T-cell (primary cell): ENCODE measurements at regions not wholly inside any gene's neighbourhood (a gene's known extent, or its start where the extent isn't known, plus 50 kb on each side); places are given as distances from the start of the nearest gene placed in this dataset.

Experiments
- ATAC-seq, 4 experiments: fragments of 200-7000 bp in 3 of 4; fragments of 150-1000 bp in 1 of 4; cut with Tn5 transposase; replicated peaks in 1 of 4; 1 replicate in 3 of 4; 2 replicates in 1 of 4; pipeline ENCODE4 v1.10.0; 2021; ENCODE audit warnings: moderate library complexity in 3 of 4, mild to moderate bottlenecking in 2 of 4, moderate number of reproducible peaks in 1 of 4
- CTCF ChIA-PET, 2 donors: fragments of 300-600 bp; sonication (Branson Sonifier 250); formaldehyde crosslinking; loops; one replicate each; lab custom pipeline; 2022; ENCODE audit warnings: antibody characterized with exemption in 2 of 2; lab: Charles Lee
- POLR2A ChIA-PET, 2 donors: fragments of 300-600 bp; sonication (Branson Sonifier 250); formaldehyde crosslinking; loops; one replicate each; lab custom pipeline; 2022; ENCODE audit warnings: antibody characterized with exemption in 2 of 2; lab: Charles Lee
- DNase-seq, 35 experiments: peaks; one replicate each; pipeline versions ENCODE4 v3.0.0 to v3.0.0-alpha.2; 2013 to 2023
- H3K27ac ChIP-seq: one replicate; pipeline ENCODE4 v1.5.1; 2013; ENCODE audit warnings: low read length
- H3K27me3 ChIP-seq, 2 experiments: replicated peaks in 1 of 2; 1 replicate in 1 of 2; 2 replicates in 1 of 2; pipeline versions ENCODE4 v1.6.1 to v1.7.0; 2013; ENCODE audit warnings: low read length in 1 of 2, mixed read lengths in 1 of 2; ENCODE audit not compliant: control insufficient read depth in 2 of 2, insufficient read depth in 2 of 2; ENCODE audit errors: extremely low read depth in 1 of 2
- H3K36me3 ChIP-seq, 2 donors: 1 replicate in 1 of 2; 2 replicates in 1 of 2; pipeline versions ENCODE4 v1.6.1 to v1.7.0; 2013; ENCODE audit warnings: low read length in 1 of 2; ENCODE audit not compliant: control insufficient read depth in 2 of 2, insufficient read depth in 1 of 2; ENCODE audit errors: extremely low read depth in 1 of 2
- H3K4me1 ChIP-seq, 2 experiments: 1 replicate in 1 of 2; 2 replicates in 1 of 2; pipeline versions ENCODE4 v1.6.1 to v1.7.0; 2013; ENCODE audit warnings: low read length in 2 of 2, mixed read lengths in 1 of 2; ENCODE audit not compliant: insufficient read depth in 2 of 2, control insufficient read depth in 1 of 2; ENCODE audit errors: extremely low read depth in 1 of 2
- H3K4me3 ChIP-seq, 2 donors: 1 replicate in 1 of 2; 2 replicates in 1 of 2; pipeline versions ENCODE4 v1.5.1 to v1.7.0; 2013; ENCODE audit warnings: mild to moderate bottlenecking in 2 of 2, low read length in 1 of 2, moderate library complexity in 1 of 2; ENCODE audit not compliant: control insufficient read depth in 1 of 2; ENCODE audit errors: extremely low read depth in 1 of 2
- H3K9me3 ChIP-seq: 2 replicates; pipeline ENCODE4 v1.7.0; 2013
- H3K27ac Mint-ChIP-seq, 2 donors: one replicate each; pipeline ENCODE4 v1.8.0; 2020 to 2021; ENCODE audit warnings: mild to moderate bottlenecking in 2 of 2, mixed read lengths in 2 of 2
- H3K27me3 Mint-ChIP-seq, 2 donors: one replicate each; pipeline ENCODE4 v1.8.0; 2021 to 2022; ENCODE audit warnings: mixed read lengths in 2 of 2
- H3K36me3 Mint-ChIP-seq: one replicate; pipeline ENCODE4 v1.8.0; 2021; ENCODE audit warnings: mixed read lengths
- H3K4me1 Mint-ChIP-seq, 3 donors: one replicate each; pipeline ENCODE4 v1.8.0; 2020 to 2022; ENCODE audit warnings: mixed read lengths in 3 of 3, mild to moderate bottlenecking in 1 of 3
- H3K4me3 Mint-ChIP-seq, 3 donors: one replicate each; pipeline ENCODE4 v1.8.0; 2020 to 2022; ENCODE audit warnings: mild to moderate bottlenecking in 3 of 3, mixed read lengths in 3 of 3, moderate library complexity in 3 of 3
- H3K9me3 Mint-ChIP-seq, 3 donors: one replicate each; pipeline ENCODE4 v1.8.0; 2020 to 2022; ENCODE audit warnings: mixed read lengths in 3 of 3
- WGBS: methylation state at CpG from one replicate; pipeline ENCODE4 v1.1.5; 2013; ENCODE audit warnings: missing lambda C conversion rate; ENCODE audit not compliant: insufficient coverage; 5-methylcytosine and 5-hydroxymethylcytosine counted together

DNA sequence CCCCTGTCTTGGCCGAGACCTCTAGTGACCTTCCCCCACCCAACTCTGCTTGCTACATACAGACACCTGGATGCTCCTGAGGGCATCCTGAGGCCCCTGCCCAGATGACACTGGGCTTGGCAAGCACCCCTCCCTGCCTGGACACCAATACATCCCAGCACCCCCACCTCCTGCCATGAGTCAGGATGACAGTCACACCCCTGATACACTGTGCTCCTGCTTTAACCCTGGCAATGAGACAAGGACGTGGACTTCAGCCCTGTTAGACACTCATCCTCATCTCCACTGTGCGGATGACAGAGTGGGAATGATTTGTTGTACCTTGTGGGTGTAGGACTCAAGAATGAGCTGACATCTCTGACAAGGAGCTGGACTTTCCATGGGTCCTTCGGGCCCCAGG, 186.3 kb upstream of the ADCY1 start:
- no peaks in the 10 kb centered on the region for H3K9me3 ChIP-seq
- H3K4me1 ChIP-seq = no peaks in the 10 kb centered on the region
- Mint-ChIP-seq H3K9me3 (peaks cover 0 to 4% (median 0%) of the 10 kb centered on the region in 3 donors), H3K4me3 (no peak overlapping the region), H3K36me3 (no peaks in the 10 kb centered on the region), H3K27ac (no peak overlapping the region), H3K4me1 (no peaks in the 10 kb centered on the region), H3K27me3 (peaks cover 10 to 25% of the 10 kb centered on the region in 2 donors)
- DNase-seq (no peak), ATAC-seq (no peak)
- ChIA-PET POLR2A (no interaction called here), CTCF (no interaction called here)
- H3K27ac ChIP-seq = no peak overlapping the region
- peaks cover 0 to 18% of the 10 kb centered on the region in 2 experiments for H3K27me3 ChIP-seq
- WGBS = 60% methylated on average over 2 of the region's 4 CpGs
- H3K4me3 ChIP-seq = no peak overlapping the region
- no peaks in the 10 kb centered on the region for H3K36me3 ChIP-seq

DNA sequence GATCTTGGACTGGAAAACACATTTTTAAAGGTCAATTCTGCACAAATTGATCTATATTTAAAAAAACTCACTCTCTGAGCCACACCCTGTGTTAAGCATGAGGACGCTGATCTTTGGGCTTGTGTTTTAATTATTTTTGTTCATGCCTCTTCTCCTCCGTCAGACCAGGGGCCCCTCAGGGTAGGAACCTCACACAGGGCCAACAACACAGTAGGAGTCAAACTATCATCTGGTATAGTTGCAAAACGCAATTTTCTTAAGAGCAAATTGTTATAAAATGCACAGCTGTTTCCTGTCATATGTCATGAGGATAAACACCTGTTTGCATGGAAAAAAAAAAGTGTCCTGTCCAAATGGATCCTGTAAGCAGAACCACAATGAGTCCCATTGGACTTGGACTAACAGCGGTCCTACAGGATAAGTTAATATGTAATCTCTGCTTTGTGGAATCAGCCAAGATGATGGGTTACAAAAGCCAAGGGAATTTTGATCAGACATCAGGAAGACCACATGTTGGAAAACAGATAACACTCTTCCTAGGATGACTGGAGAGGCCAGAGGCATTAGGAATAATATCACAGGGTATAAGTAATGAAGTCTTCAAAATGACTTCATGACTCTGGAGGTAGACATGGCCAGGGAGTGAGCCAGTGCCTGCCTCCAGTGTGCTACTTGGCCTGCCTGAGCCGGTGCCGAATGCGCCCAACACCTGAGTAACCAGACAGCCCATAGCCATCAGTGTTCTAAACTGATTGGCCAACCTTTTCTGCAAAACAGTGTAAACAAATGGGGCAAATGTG, 184.9 kb upstream of the ADCY1 start:
- POLR2A ChIA-PET = no interaction called here
- peaks cover 10 to 19% of the 10 kb centered on the region in 2 donors for H3K27me3 Mint-ChIP-seq

DNA sequence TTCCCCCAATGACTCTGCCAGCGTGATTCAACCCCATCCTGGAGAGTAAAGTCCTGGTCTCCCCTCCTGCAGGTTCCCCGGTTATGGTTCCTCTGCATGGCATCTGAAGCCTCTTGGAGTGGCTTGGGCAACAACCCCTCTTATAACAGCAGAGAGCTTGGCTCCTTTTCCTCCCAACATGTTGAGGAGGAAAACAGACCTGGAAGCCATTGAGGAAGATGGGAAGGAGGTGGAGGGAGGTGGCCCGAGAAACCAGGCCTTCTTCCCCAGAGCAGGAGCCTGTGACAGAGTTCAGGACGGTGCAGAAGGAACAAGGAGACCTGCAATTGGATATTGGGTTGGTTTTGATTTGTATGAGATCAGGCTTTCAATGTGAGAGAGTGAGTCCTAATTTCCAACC, 184.0 kb upstream of the ADCY1 start:
- CTCF ChIA-PET = interaction anchor here in 1 of 2 donors (0.5 kb wide), 1 partner anchor 123 kb away, joined by 4 read pairs; no protein-coding TSS in a partner anchor
- no peak overlapping the region for H3K4me3 Mint-ChIP-seq
- no peak for ATAC-seq
- Histone ChIP-seq H3K27ac (no peak overlapping the region), H3K36me3 (no peaks in the 10 kb centered on the region), H3K9me3 (no peaks in the 10 kb centered on the region), H3K27me3 (peaks cover 0 to 15% of the 10 kb centered on the region in 2 experiments), H3K4me1 (no peaks in the 10 kb centered on the region), H3K4me3 (no peak overlapping the region)
- H3K4me1 Mint-ChIP-seq = no peaks in the 10 kb centered on the region
- H3K27ac Mint-ChIP-seq = no peak overlapping the region
- peaks cover 2 to 18% (median 7%) of the 10 kb centered on the region in 3 donors for H3K9me3 Mint-ChIP-seq
- H3K36me3 Mint-ChIP-seq = no peaks in the 10 kb centered on the region
- no peak for DNase-seq
- WGBS = 50% methylated on average over 3 of the region's 4 CpGs
- H3K27me3 Mint-ChIP-seq = peaks cover 9 to 19% of the 10 kb centered on the region in 2 donors
- POLR2A ChIA-PET = no interaction called here

More for the DNA sequence above, 184.9 kb upstream of the ADCY1 start:
- Mint-ChIP-seq H3K36me3 (no peaks in the 10 kb centered on the region), H3K4me3 (no peak overlapping the region), H3K9me3 (peaks cover 0 to 9% (median 0%) of the 10 kb centered on the region in 3 donors), H3K4me1 (no peaks in the 10 kb centered on the region), H3K27ac (no peak overlapping the region)
- DNase-seq = no peak
- Histone ChIP-seq H3K4me3 (no peak overlapping the region), H3K9me3 (no peaks in the 10 kb centered on the region), H3K27ac (no peak overlapping the region), H3K27me3 (peaks cover 0 to 18% of the 10 kb centered on the region in 2 experiments), H3K36me3 (no peaks in the 10 kb centered on the region), H3K4me1 (no peaks in the 10 kb centered on the region)
- ATAC-seq = no peak
- CTCF ChIA-PET = no interaction called here
- 75% methylated on average over 4 of the region's 7 CpGs for WGBS

DNA sequence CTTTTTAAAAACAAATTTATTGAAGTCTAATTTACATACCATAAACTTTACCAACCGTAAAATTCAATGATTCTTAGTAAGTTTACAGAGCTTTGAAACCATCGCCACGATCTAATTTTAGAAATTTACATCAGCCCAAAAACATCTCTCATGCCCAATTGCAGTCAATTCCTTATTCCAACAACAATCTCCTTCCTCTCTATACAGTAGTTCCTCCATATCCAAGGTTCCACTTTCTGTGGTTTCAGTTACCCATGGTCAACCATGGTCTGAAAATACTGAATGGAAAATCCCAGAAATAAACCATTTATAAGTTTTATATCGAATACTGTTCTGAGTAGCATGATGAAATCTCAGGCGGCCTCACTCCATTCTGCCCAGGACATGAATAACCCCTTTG, 183.4 kb upstream of the ADCY1 start:
- Mint-ChIP-seq H3K4me3 (no peak overlapping the region), H3K27me3 (peaks cover 3 to 19% of the 10 kb centered on the region in 2 donors), H3K9me3 (peaks cover 3 to 18% (median 7%) of the 10 kb centered on the region in 3 donors), H3K36me3 (no peaks in the 10 kb centered on the region), H3K4me1 (no peaks in the 10 kb centered on the region), H3K27ac (no peak overlapping the region)
- ChIA-PET CTCF (no interaction called here), POLR2A (interaction anchor here in 1 of 2 donors (0.6 kb wide), 1 partner anchor 14 kb away, joined by 3 read pairs; no protein-coding TSS in a partner anchor)
- Histone ChIP-seq H3K36me3 (no peaks in the 10 kb centered on the region), H3K9me3 (no peaks in the 10 kb centered on the region), H3K27ac (no peak overlapping the region), H3K4me3 (no peak overlapping the region), H3K4me1 (no peaks in the 10 kb centered on the region), H3K27me3 (peaks cover 0 to 15% of the 10 kb centered on the region in 2 experiments)
- DNase-seq (no peak), ATAC-seq (no peak)
- 88% methylated on average over 3 of the region's 5 CpGs for WGBS

DNA sequence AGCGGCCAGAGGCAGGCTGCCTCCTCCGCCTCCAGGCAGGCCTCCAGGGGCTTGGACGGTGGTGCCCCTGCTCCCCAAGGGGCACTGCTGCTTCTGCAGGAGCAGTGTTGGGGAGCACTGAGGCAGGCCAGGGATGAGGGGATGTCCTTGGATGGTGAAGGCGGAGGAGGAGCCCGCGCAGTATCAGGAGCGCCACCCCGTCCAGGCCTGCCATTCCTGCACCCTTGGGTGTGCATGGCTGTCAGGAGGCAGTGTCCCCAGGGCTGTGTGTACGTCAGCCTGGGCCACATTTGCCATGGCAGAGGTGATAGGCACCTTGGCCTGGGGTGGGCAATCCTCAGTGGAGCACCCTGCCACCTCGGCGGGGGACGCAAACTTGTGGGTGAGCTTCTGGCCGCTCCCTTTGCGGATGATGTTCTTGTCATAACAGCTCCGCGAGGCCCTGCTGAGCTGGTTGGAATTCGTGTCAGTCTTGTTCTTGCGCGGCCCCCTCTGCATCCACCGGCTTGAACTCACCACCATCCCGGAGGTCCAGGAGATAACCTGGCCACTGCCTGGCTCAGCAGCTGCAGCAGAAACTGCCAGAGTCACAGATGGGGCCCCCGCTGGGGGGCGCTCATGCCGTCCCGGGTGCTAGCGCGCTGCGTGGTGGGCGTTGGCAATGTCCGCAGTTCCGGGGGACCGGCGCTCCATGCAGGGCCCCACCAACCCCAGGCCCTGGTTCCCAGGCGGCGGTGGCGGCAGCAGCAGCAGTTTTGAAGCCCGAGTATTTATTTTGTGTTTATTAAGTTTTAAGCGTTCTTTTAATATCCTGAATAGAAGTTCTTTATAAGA, 182.3 kb upstream of the ADCY1 start:
- ATAC-seq = no peak
- Mint-ChIP-seq H3K27me3 (peaks cover 0 to 13% of the 10 kb centered on the region in 2 donors), H3K27ac (no peak overlapping the region), H3K36me3 (no peaks in the 10 kb centered on the region), H3K4me3 (no peak overlapping the region), H3K4me1 (no peaks in the 10 kb centered on the region), H3K9me3 (peaks cover 9 to 18% (median 10%) of the 10 kb centered on the region in 3 donors)
- CTCF ChIA-PET = no interaction called here
- Histone ChIP-seq H3K4me1 (no peaks in the 10 kb centered on the region), H3K9me3 (no peaks in the 10 kb centered on the region), H3K27ac (no peak overlapping the region), H3K36me3 (no peaks in the 10 kb centered on the region), H3K27me3 (peaks cover 0 to 14% of the 10 kb centered on the region in 2 experiments), H3K4me3 (no peak overlapping the region)
- no peak for DNase-seq
- POLR2A ChIA-PET = interaction anchor here in 1 of 2 donors (0.6 kb wide), 1 partner anchor 13 kb away, joined by 3 read pairs; no protein-coding TSS in a partner anchor
- WGBS = 78% methylated on average over 31 of the region's 38 CpGs

DNA sequence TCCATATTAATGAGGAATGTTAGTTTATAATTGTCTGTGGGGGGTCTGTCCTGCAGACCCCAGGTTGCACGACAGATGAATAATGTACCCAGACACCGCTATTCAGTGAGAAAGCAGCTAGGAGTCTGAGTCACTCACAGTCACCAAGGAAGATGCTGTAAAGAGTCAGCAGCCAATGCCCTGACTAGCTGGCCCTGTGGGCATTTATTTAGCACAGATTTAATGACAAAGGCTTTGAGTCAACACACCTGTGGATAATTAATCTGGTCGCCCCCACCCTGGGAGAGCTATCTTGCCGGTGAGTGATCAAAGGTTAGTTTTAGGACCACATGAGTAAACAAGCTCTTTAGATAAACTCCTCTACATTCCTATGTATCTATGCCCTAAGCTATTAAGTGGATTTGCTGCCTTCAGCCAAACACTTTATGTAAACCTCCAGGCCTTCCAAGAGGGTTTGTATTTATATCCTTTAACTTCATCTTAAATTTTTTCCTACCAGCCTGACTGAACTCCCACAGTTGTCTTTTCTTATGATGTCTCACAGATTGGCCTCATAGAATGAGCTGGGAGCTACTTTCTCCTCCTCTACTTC, 180.0 kb upstream of the ADCY1 start:
- DNase-seq (no peak), ATAC-seq (no peak)
- H3K4me1 Mint-ChIP-seq = no peaks in the 10 kb centered on the region
- no peaks in the 10 kb centered on the region for H3K36me3 ChIP-seq
- H3K4me3 ChIP-seq = no peak overlapping the region
- peaks cover 0 to 10% of the 10 kb centered on the region in 2 donors for H3K27me3 Mint-ChIP-seq
- no peak overlapping the region for H3K4me3 Mint-ChIP-seq
- peaks cover 0 to 10% of the 10 kb centered on the region in 2 experiments for H3K27me3 ChIP-seq
- CTCF ChIA-PET = no interaction called here
- no peaks in the 10 kb centered on the region for H3K9me3 ChIP-seq
- no peaks in the 10 kb centered on the region for H3K4me1 ChIP-seq
- peaks cover 10 to 18% (median 13%) of the 10 kb centered on the region in 3 donors for H3K9me3 Mint-ChIP-seq
- no peaks in the 10 kb centered on the region for H3K36me3 Mint-ChIP-seq
- H3K27ac Mint-ChIP-seq = no peak overlapping the region
- no peak overlapping the region for H3K27ac ChIP-seq
- POLR2A ChIA-PET = no interaction called here
- 100% methylated on average over 3 of the region's 4 CpGs for WGBS
